Fibroblast of peridontal ligament (primary cell): ENCODE measurements at regions not wholly inside any gene's neighbourhood (a gene's known extent, or its start where the extent isn't known, plus 50 kb on each side); places are given as distances from the start of the nearest gene placed in this dataset.

Experiments used
- DNase-seq: peaks from one replicate; pipeline ENCODE4 v3.0.0-alpha.2; 2010; ENCODE audit errors: extremely low read depth

- DNase-seq = no peak
Measured at GRCh38 chr2:104043864-104044263, 810.1 kb upstream of the POU3F3 start.

- no peak for DNase-seq
Measured at GRCh38 chr2:104045071-104045470, 808.8 kb upstream of the POU3F3 start.

GRCh38 chr2:104046466-104046865, 807.4 kb upstream of the POU3F3 start:
- no peak for DNase-seq

GRCh38 chr2:104047516-104047915, 806.4 kb upstream of the POU3F3 start:
- no peak for DNase-seq

GRCh38 chr2:104049438-104049837, 804.5 kb upstream of the POU3F3 start:
- no peak for DNase-seq

GRCh38 chr2:104049981-104050380, 803.9 kb upstream of the POU3F3 start:
- no peak for DNase-seq

- no peak for DNase-seq
Measured at GRCh38 chr2:104050656-104051242, 803.2 kb upstream of the POU3F3 start.

GRCh38 chr2:104051766-104052165, 802.1 kb upstream of the POU3F3 start:
- DNase-seq = no peak

- no peak for DNase-seq
Measured at GRCh38 chr2:104052356-104052755, 801.6 kb upstream of the POU3F3 start.

GRCh38 chr2:104056451-104056850, 797.5 kb upstream of the POU3F3 start:
- DNase-seq = no peak

- no peak for DNase-seq
Measured at GRCh38 chr2:104068665-104069064, 785.2 kb upstream of the POU3F3 start.

GRCh38 chr2:104077573-104077972, 776.3 kb upstream of the POU3F3 start:
- DNase-seq = no peak

GRCh38 chr2:104078431-104079157, 775.3 kb upstream of the POU3F3 start:
- DNase-seq = no peak

- no peak for DNase-seq
Measured at GRCh38 chr2:104088745-104089144, 765.2 kb upstream of the POU3F3 start.

GRCh38 chr2:104090407-104090806, 763.5 kb upstream of the POU3F3 start:
- DNase-seq = no peak

- no peak for DNase-seq
Measured at GRCh38 chr2:104091894-104092293, 762.0 kb upstream of the POU3F3 start.

GRCh38 chr2:104092886-104093285, 761.0 kb upstream of the POU3F3 start:
- no peak for DNase-seq

GRCh38 chr2:104102615-104103014, 751.3 kb upstream of the POU3F3 start:
- no peak for DNase-seq

GRCh38 chr2:104109356-104109755, 744.6 kb upstream of the POU3F3 start:
- no peak for DNase-seq

- DNase-seq = no peak
Measured at GRCh38 chr2:104118889-104119288, 735.0 kb upstream of the POU3F3 start.

- no peak for DNase-seq
Measured at GRCh38 chr2:104120171-104120570, 733.7 kb upstream of the POU3F3 start.

GRCh38 chr2:104125096-104125495, 728.8 kb upstream of the POU3F3 start:
- no peak for DNase-seq

- DNase-seq = no peak
Measured at GRCh38 chr2:104127049-104127770, 726.7 kb upstream of the POU3F3 start.
